OCI-LY7 (cell line): ENCODE measurements at regions not wholly inside any gene's neighbourhood (a gene's known extent, or its start where the extent isn't known, plus 50 kb on each side); places are given as distances from the start of the nearest gene placed in this dataset.

Experiments used
- BruUV-seq: library from RNA; stranded (reverse); fragments of 400-500 nt; replicated peaks from 2 replicates; lab custom pipeline; 2021; lab: Mats Ljungman, UMichigan
- CTCF ChIA-PET: fragments of 300-600 bp; sonication (Branson Sonifier 250); formaldehyde crosslinking; loops from one replicate; lab custom pipeline; 2022; ENCODE audit warnings: antibody characterized with exemption; ENCODE audit not compliant: unreplicated experiment; lab: Charles Lee
- POLR2A ChIA-PET: fragments of 300-600 bp; sonication (Branson Sonifier 250); formaldehyde crosslinking; loops from one replicate; lab custom pipeline; 2022; ENCODE audit warnings: antibody characterized with exemption; lab: Charles Lee
- DNase-seq: peaks from one replicate; pipeline ENCODE4 v3.0.0-alpha.2; 2015; ENCODE audit warnings: low spot score
- H2AFZ ChIP-seq: fragments of 200-600 bp; sonication (generic), shearing (Covaris generic); 2 replicates; pipeline ENCODE4 v1.6.1; 2014; ENCODE audit warnings: mild to moderate bottlenecking, antibody characterized with exemption, low read length, moderate library complexity
- H3K27ac ChIP-seq: fragments of 200-600 bp; sonication (generic); 2 replicates; pipeline ENCODE4 v1.5.1; 2014; ENCODE audit warnings: mixed run types, low read depth, mild to moderate bottlenecking, moderate library complexity, low read length, inconsistent platforms; ENCODE audit not compliant: poor library complexity, severe bottlenecking
- H3K36me3 ChIP-seq: fragments of 200-600 bp; sonication (generic); 2 replicates; pipeline ENCODE4 v1.6.1; 2014; ENCODE audit warnings: mild to moderate bottlenecking, antibody characterized with exemption, low read length, moderate library complexity, mixed read lengths; ENCODE audit not compliant: insufficient read depth
- H3K4me1 ChIP-seq: fragments of 200-600 bp; sonication (generic); 2 replicates; pipeline ENCODE4 v1.5.1; 2014; ENCODE audit warnings: mild to moderate bottlenecking, low read length; ENCODE audit not compliant: insufficient read depth, poor library complexity, severe bottlenecking
- H3K4me2 ChIP-seq: fragments of 200-600 bp; sonication (generic); 2 replicates; pipeline ENCODE4 v1.6.1; 2014; ENCODE audit warnings: mild to moderate bottlenecking, low read length
- H3K4me3 ChIP-seq: fragments of 200-600 bp; sonication (generic); 2 replicates; pipeline ENCODE4 v1.5.1; 2014; ENCODE audit warnings: mild to moderate bottlenecking, low read depth, low read length; ENCODE audit not compliant: poor library complexity, severe bottlenecking
- H3K79me2 ChIP-seq: fragments of 200-600 bp; sonication (generic); 2 replicates; pipeline ENCODE4 v1.6.1; 2016; ENCODE audit warnings: low read depth, mild to moderate bottlenecking, low read length, moderate library complexity, mixed read lengths; ENCODE audit not compliant: insufficient read depth
- H3K9me2 ChIP-seq: fragments of 200-600 bp; sonication (generic); 2 replicates; pipeline ENCODE4 v1.6.1; 2016; ENCODE audit warnings: mild to moderate bottlenecking, low read length, mixed read lengths; ENCODE audit not compliant: insufficient read depth
- H3K9me3 ChIP-seq: fragments of 200-600 bp; sonication (generic); 2 replicates; pipeline ENCODE4 v1.6.1; 2014; ENCODE audit warnings: mild to moderate bottlenecking, mixed run types, low read length, mixed read lengths
- H4K20me1 ChIP-seq: fragments of 200-600 bp; sonication (generic); 2 replicates; pipeline ENCODE4 v1.6.1; 2014; ENCODE audit warnings: mild to moderate bottlenecking, antibody characterized with exemption, low read length, moderate library complexity, mixed read lengths; ENCODE audit not compliant: insufficient read depth
- CTCF ChIP-seq: fragments of 200-600 bp; sonication (generic); conservative IDR thresholded peaks from 2 replicates; pipeline ENCODE4 v1.5.1; 2014; ENCODE audit warnings: mild to moderate bottlenecking, antibody characterized with exemption, low read length, moderate library complexity, mixed read lengths
- EZH2phosphoT487 ChIP-seq: fragments of 200-600 bp; sonication (generic); IDR thresholded peaks from 2 replicates; pipeline ENCODE4 v1.6.1; 2018; ENCODE audit warnings: low read depth, borderline replicate concordance, mild to moderate bottlenecking, mixed run types, antibody characterized with exemption, low read length, moderate library complexity, mixed read lengths
- intact Hi-C: fragments of 100-400 bp; cut with micrococcal nuclease; formaldehyde crosslinking; loops from one replicate; pipeline ENCODE4 v1.10.0; 2022; ENCODE audit not compliant: unreplicated experiment

GRCh38 chr1:115527746-115528145, 114.0 kb upstream of the VANGL1 start:
- ChIA-PET POLR2A (no interaction called here), CTCF (no interaction called here)
- no TSS peak for BruUV-seq
- H4K20me1 ChIP-seq, result no peaks in the 10 kb centered on the region
- no peak overlapping the region for H3K4me3 ChIP-seq
- no peak for DNase-seq
- H3K36me3 ChIP-seq, result no peaks in the 10 kb centered on the region
- TF ChIP-seq CTCF (no peak), EZH2phosphoT487 (no peak)
- H3K4me2 ChIP-seq, result no peak overlapping the region
- H3K4me1 ChIP-seq, result no peaks in the 10 kb centered on the region
- H3K27ac ChIP-seq, result no peak overlapping the region
- intact Hi-C loops, result no loop called here
- H3K9me3 ChIP-seq, result no peaks in the 10 kb centered on the region
- no peak overlapping the region for H2AFZ ChIP-seq
- no peaks in the 10 kb centered on the region for H3K9me2 ChIP-seq
- no peaks in the 10 kb centered on the region for H3K79me2 ChIP-seq

GRCh38 chr1:115526900-115527299, 114.9 kb upstream of the VANGL1 start:
- Histone ChIP-seq H3K9me2 (no peaks in the 10 kb centered on the region), H3K36me3 (no peaks in the 10 kb centered on the region), H2AFZ (no peak overlapping the region), H3K4me2 (no peak overlapping the region), H4K20me1 (no peaks in the 10 kb centered on the region), H3K4me3 (no peak overlapping the region), H3K9me3 (no peaks in the 10 kb centered on the region), H3K79me2 (no peaks in the 10 kb centered on the region), H3K27ac (no peak overlapping the region), H3K4me1 (no peaks in the 10 kb centered on the region)
- BruUV-seq, result no TSS peak
- no peak for DNase-seq
- TF ChIP-seq EZH2phosphoT487, result no peak
- TF ChIP-seq CTCF, result no peak
- intact Hi-C loops, result no loop called here
- ChIA-PET CTCF (no interaction called here), POLR2A (no interaction called here)

GRCh38 chr1:115524236-115524635, 117.5 kb upstream of the VANGL1 start:
- POLR2A ChIA-PET, result interaction anchor here (0.5 to 0.6 kb wide), 2 partner anchors 360 to 1303 kb away, joined by 3 to 5 read pairs; no protein-coding TSS in a partner anchor
- Histone ChIP-seq H3K79me2 (no peaks in the 10 kb centered on the region), H3K4me2 (no peak overlapping the region), H3K27ac (no peak overlapping the region), H3K4me3 (no peak overlapping the region), H3K36me3 (no peaks in the 10 kb centered on the region), H3K9me3 (no peaks in the 10 kb centered on the region), H4K20me1 (no peaks in the 10 kb centered on the region), H3K9me2 (no peaks in the 10 kb centered on the region), H2AFZ (no peak overlapping the region), H3K4me1 (no peaks in the 10 kb centered on the region)
- CTCF ChIA-PET, result no interaction called here
- no TSS peak for BruUV-seq
- TF ChIP-seq EZH2phosphoT487 (no peak), CTCF (no peak)
- DNase-seq, result no peak
- intact Hi-C loops, result no loop called here
